ENCODE measurements at regions not wholly inside any gene's neighbourhood (a gene's known extent, or its start where the extent isn't known, plus 50 kb on each side); places are given as distances from the start of the nearest gene placed in this dataset.
A peak's percentile ranks its signal among the peaks of the same experiment; 100 is the strongest.

GRCh38 chr2:171249689-171250088 is 89.0 kb upstream of the TLK1 start:
- no CpG with 5 or more reads among the region's 1 CpG for WGBS (ENCODE audit: insufficient coverage)

GRCh38 chr2:171247741-171248662 is 87.3 kb upstream of the TLK1 start:
- H3K36me3 ChIP-seq (ENCODE audit: control insufficient read depth in 4 of 4, insufficient read depth in 4 of 4, low read length in 3 of 4): no peaks in the 10 kb centered on the region
- peaks cover 6 to 30% (median 10%) of the 10 kb centered on the region in 4 experiments for H3K4me1 ChIP-seq (ENCODE audit: control extremely low read depth in 1 of 4, control insufficient read depth in 4 of 4, insufficient read depth in 4 of 4, low read length in 3 of 4)
- CTCF ChIA-PET: interaction anchor here (0.7 to 0.9 kb wide), 3 partner anchors 9 to 17 kb away, joined by 3 read pairs; no protein-coding TSS in a partner anchor
- DNase-seq: peak; percentile 45 to 93 (median 86)
- peaks cover 0 to 4% (median 0%) of the 10 kb centered on the region in 5 experiments for H3K27me3 ChIP-seq (replicated peaks in 2 of 5; ENCODE audit: control insufficient read depth in 4 of 5, insufficient read depth in 5 of 5, low read length in 4 of 5)
- POLR2A ChIA-PET: no interaction called here
- no peak overlapping the region for H3K27ac ChIP-seq (ENCODE audit: insufficient read depth in 1 of 2, low read depth in 1 of 2, low read length in 2 of 2, poor library complexity in 1 of 2, severe bottlenecking in 2 of 2)
- H3K9me3 ChIP-seq (ENCODE audit: control extremely low read depth in 1 of 5, control insufficient read depth in 4 of 5, insufficient read depth in 2 of 5, low read depth in 1 of 5, low read length in 4 of 5): peaks cover 0 to 25% (median 17%) of the 10 kb centered on the region in 5 experiments
- 17% methylated on average over 4 of the region's 8 CpGs for WGBS (ENCODE audit: insufficient coverage)
- H3K4me3 ChIP-seq (ENCODE audit: control insufficient read depth in 1 of 7, extremely low read depth in 1 of 7, insufficient read depth in 4 of 7, low read depth in 2 of 7, low read length in 6 of 7): peak overlapping the region in 2 of 7 experiments; percentile 2 to 13

More at GRCh38 chr2:171249689-171250088, 89.0 kb upstream of the TLK1 start:
- Histone ChIP-seq H3K4me3 (ENCODE audit: control insufficient read depth in 1 of 7, extremely low read depth in 1 of 7, insufficient read depth in 4 of 7, low read depth in 2 of 7, low read length in 6 of 7) (no peak overlapping the region), H3K36me3 (ENCODE audit: control insufficient read depth in 4 of 4, insufficient read depth in 4 of 4, low read length in 3 of 4) (no peaks in the 10 kb centered on the region), H3K9me3 (ENCODE audit: control extremely low read depth in 1 of 5, control insufficient read depth in 4 of 5, insufficient read depth in 2 of 5, low read depth in 1 of 5, low read length in 4 of 5) (peaks cover 0 to 18% (median 16%) of the 10 kb centered on the region in 5 experiments), H3K27me3 (replicated peaks in 2 of 5; ENCODE audit: control insufficient read depth in 4 of 5, insufficient read depth in 5 of 5, low read length in 4 of 5) (peaks cover 0 to 6% (median 0%) of the 10 kb centered on the region in 5 experiments), H3K27ac (ENCODE audit: insufficient read depth in 1 of 2, low read depth in 1 of 2, low read length in 2 of 2, poor library complexity in 1 of 2, severe bottlenecking in 2 of 2) (no peak overlapping the region), H3K4me1 (ENCODE audit: control extremely low read depth in 1 of 4, control insufficient read depth in 4 of 4, insufficient read depth in 4 of 4, low read length in 3 of 4) (peaks cover 6 to 30% (median 10%) of the 10 kb centered on the region in 4 experiments)
- DNase-seq: no peak
- CTCF ChIA-PET: interaction anchor here (1.3 kb wide), 1 partner anchor 8 kb away, joined by 3 read pairs; no protein-coding TSS in a partner anchor
- POLR2A ChIA-PET: no interaction called here

GRCh38 chr2:171244970-171245782 is 84.5 kb upstream of the TLK1 start:
- peaks cover 0 to 25% (median 17%) of the 10 kb centered on the region in 5 experiments for H3K9me3 ChIP-seq (ENCODE audit: control extremely low read depth in 1 of 5, control insufficient read depth in 4 of 5, insufficient read depth in 2 of 5, low read depth in 1 of 5, low read length in 4 of 5)
- WGBS (ENCODE audit: insufficient coverage): 100% methylated on average over 1 of the region's 2 CpGs
- no peak overlapping the region for H3K4me3 ChIP-seq (ENCODE audit: control insufficient read depth in 1 of 7, extremely low read depth in 1 of 7, insufficient read depth in 4 of 7, low read depth in 2 of 7, low read length in 6 of 7)
- no peaks in the 10 kb centered on the region for H3K27me3 ChIP-seq (replicated peaks in 2 of 5; ENCODE audit: control insufficient read depth in 4 of 5, insufficient read depth in 5 of 5, low read length in 4 of 5)
- H3K36me3 ChIP-seq (ENCODE audit: control insufficient read depth in 4 of 4, insufficient read depth in 4 of 4, low read length in 3 of 4): no peaks in the 10 kb centered on the region
- peaks cover 6 to 30% (median 10%) of the 10 kb centered on the region in 4 experiments for H3K4me1 ChIP-seq (ENCODE audit: control extremely low read depth in 1 of 4, control insufficient read depth in 4 of 4, insufficient read depth in 4 of 4, low read length in 3 of 4)
- H3K27ac ChIP-seq (ENCODE audit: insufficient read depth in 1 of 2, low read depth in 1 of 2, low read length in 2 of 2, poor library complexity in 1 of 2, severe bottlenecking in 2 of 2): peak overlapping the region in 1 of 2 experiments; percentile 55
- ChIA-PET CTCF (no interaction called here), POLR2A (no interaction called here)
- peak in 1 of 3 donors; percentile 27 for DNase-seq

GRCh38 chr2:171244466-171244969 is 83.8 kb upstream of the TLK1 start:
- no peak overlapping the region for H3K4me3 ChIP-seq (ENCODE audit: control insufficient read depth in 1 of 7, extremely low read depth in 1 of 7, insufficient read depth in 4 of 7, low read depth in 2 of 7, low read length in 6 of 7)
- DNase-seq: no peak
- peaks cover 6 to 25% (median 10%) of the 10 kb centered on the region in 4 experiments for H3K4me1 ChIP-seq (ENCODE audit: control extremely low read depth in 1 of 4, control insufficient read depth in 4 of 4, insufficient read depth in 4 of 4, low read length in 3 of 4)
- WGBS (ENCODE audit: insufficient coverage): 100% methylated on average over 1 of the region's 1 CpG
- H3K27ac ChIP-seq (ENCODE audit: insufficient read depth in 1 of 2, low read depth in 1 of 2, low read length in 2 of 2, poor library complexity in 1 of 2, severe bottlenecking in 2 of 2): peak overlapping the region in 1 of 2 experiments; percentile 55
- ChIA-PET CTCF (no interaction called here), POLR2A (no interaction called here)
- no peaks in the 10 kb centered on the region for H3K36me3 ChIP-seq (ENCODE audit: control insufficient read depth in 4 of 4, insufficient read depth in 4 of 4, low read length in 3 of 4)
- no peaks in the 10 kb centered on the region for H3K27me3 ChIP-seq (replicated peaks in 2 of 5; ENCODE audit: control insufficient read depth in 4 of 5, insufficient read depth in 5 of 5, low read length in 4 of 5)
- peaks cover 0 to 25% (median 17%) of the 10 kb centered on the region in 5 experiments for H3K9me3 ChIP-seq (ENCODE audit: control extremely low read depth in 1 of 5, control insufficient read depth in 4 of 5, insufficient read depth in 2 of 5, low read depth in 1 of 5, low read length in 4 of 5)

GRCh38 chr2:171241771-171242170 is 81.1 kb upstream of the TLK1 start:
- H3K27me3 ChIP-seq (replicated peaks in 2 of 5; ENCODE audit: control insufficient read depth in 4 of 5, insufficient read depth in 5 of 5, low read length in 4 of 5): no peaks in the 10 kb centered on the region
- H3K9me3 ChIP-seq (ENCODE audit: control extremely low read depth in 1 of 5, control insufficient read depth in 4 of 5, insufficient read depth in 2 of 5, low read depth in 1 of 5, low read length in 4 of 5): peaks cover 0 to 25% (median 17%) of the 10 kb centered on the region in 5 experiments
- 100% methylated on average over 1 of the region's 1 CpG for WGBS (ENCODE audit: insufficient coverage)
- peaks cover 4 to 19% (median 13%) of the 10 kb centered on the region in 4 experiments for H3K4me1 ChIP-seq (ENCODE audit: control extremely low read depth in 1 of 4, control insufficient read depth in 4 of 4, insufficient read depth in 4 of 4, low read length in 3 of 4)
- no peak overlapping the region for H3K4me3 ChIP-seq (ENCODE audit: control insufficient read depth in 1 of 7, extremely low read depth in 1 of 7, insufficient read depth in 4 of 7, low read depth in 2 of 7, low read length in 6 of 7)
- H3K36me3 ChIP-seq (ENCODE audit: control insufficient read depth in 4 of 4, insufficient read depth in 4 of 4, low read length in 3 of 4): no peaks in the 10 kb centered on the region
- ChIA-PET POLR2A (no interaction called here), CTCF (interaction anchor here (1.5 kb wide), 1 partner anchor 10 kb away, joined by 3 read pairs; no protein-coding TSS in a partner anchor)
- no peak overlapping the region for H3K27ac ChIP-seq (ENCODE audit: insufficient read depth in 1 of 2, low read depth in 1 of 2, low read length in 2 of 2, poor library complexity in 1 of 2, severe bottlenecking in 2 of 2)
- no peak for DNase-seq

- peaks cover 0 to 1% (median 0%) of the 10 kb centered on the region in 5 experiments for H3K9me3 ChIP-seq (ENCODE audit: control extremely low read depth in 1 of 5, control insufficient read depth in 4 of 5, insufficient read depth in 2 of 5, low read depth in 1 of 5, low read length in 4 of 5)
- peaks cover 4 to 19% (median 13%) of the 10 kb centered on the region in 4 experiments for H3K4me1 ChIP-seq (ENCODE audit: control extremely low read depth in 1 of 4, control insufficient read depth in 4 of 4, insufficient read depth in 4 of 4, low read length in 3 of 4)
- CTCF ChIA-PET: interaction anchor here (1.0 to 1.2 kb wide), 3 partner anchors 8 to 10 kb away, joined by 3 to 5 read pairs (median 3); no protein-coding TSS in a partner anchor
- 50% methylated on average over 2 of the region's 4 CpGs for WGBS (ENCODE audit: insufficient coverage)
- H3K27ac ChIP-seq (ENCODE audit: insufficient read depth in 1 of 2, low read depth in 1 of 2, low read length in 2 of 2, poor library complexity in 1 of 2, severe bottlenecking in 2 of 2): no peak overlapping the region
- H3K4me3 ChIP-seq (ENCODE audit: control insufficient read depth in 1 of 7, extremely low read depth in 1 of 7, insufficient read depth in 4 of 7, low read depth in 2 of 7, low read length in 6 of 7): peak overlapping the region in 1 of 7 experiments; percentile 23
- H3K27me3 ChIP-seq (replicated peaks in 2 of 5; ENCODE audit: control insufficient read depth in 4 of 5, insufficient read depth in 5 of 5, low read length in 4 of 5): no peaks in the 10 kb centered on the region
- POLR2A ChIA-PET: no interaction called here
- peak in 2 of 3 donors; percentile 55 to 62 for DNase-seq
- H3K36me3 ChIP-seq (ENCODE audit: control insufficient read depth in 4 of 4, insufficient read depth in 4 of 4, low read length in 3 of 4): no peaks in the 10 kb centered on the region
These were observed 78.3 kb upstream of the TLK1 start for GRCh38 chr2:171238946-171239345.
